Choroid plexus epithelial cell (primary cell): ENCODE measurements at regions not wholly inside any gene's neighbourhood (a gene's known extent, or its start where the extent isn't known, plus 50 kb on each side); places are given as distances from the start of the nearest gene placed in this dataset.

Experiments
- DNase-seq: peaks from one replicate; pipeline ENCODE4 v3.0.0-alpha.2; 2010; ENCODE audit warnings: low read depth
- H3K4me3 ChIP-seq: 2 replicates; pipeline ENCODE4 v1.5.1; 2011; ENCODE audit warnings: low read depth, mild to moderate bottlenecking, control low read depth, low read length, moderate library complexity
- TF ChIP-seq, protein P1 (sequence below): conservative IDR thresholded peaks from 2 replicates; pipeline ENCODE4 v1.5.1; 2011; ENCODE audit warnings: low read depth, mild to moderate bottlenecking, control low read depth, inconsistent platforms, low read length, moderate library complexity

DNA sequence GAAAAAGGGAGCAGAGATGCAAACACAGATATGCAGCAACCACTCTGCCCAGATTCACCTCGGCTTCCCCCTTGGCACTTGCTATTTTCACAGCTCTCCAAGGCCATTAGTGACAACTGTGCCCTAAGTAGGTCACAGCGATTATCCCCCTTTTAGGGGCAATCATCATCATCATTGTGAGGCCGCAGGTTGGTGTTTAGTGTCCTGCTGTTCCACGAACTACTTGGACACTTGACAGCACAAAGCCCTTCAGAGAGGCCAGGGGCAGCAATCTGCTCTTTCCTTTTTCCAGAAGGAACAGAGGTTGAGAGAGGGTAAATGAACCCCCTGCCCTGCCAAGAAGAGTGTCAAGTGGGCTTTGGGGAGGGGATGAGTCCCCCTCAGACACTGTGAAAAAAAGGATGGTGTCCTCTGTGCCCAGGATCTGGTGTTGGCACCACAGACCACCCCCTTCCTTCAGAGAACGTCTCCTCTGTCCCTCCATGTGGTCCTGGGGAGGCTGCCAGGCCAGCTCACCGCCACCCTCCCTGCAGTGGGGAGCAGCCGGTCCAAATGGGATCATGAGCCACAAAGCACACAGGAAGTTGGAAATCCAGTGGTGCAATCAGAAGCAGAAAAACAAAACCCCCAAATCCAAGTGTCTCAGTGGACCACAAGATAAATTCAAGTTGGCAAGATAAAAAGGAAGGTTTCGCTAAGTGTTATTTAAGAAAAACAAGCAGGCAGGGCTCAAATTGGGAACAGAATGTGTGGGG, 78.4 kb upstream of the MED9 start:
- no peak overlapping the region for H3K4me3 ChIP-seq
- no peak for DNase-seq
- TF ChIP-seq, protein P1, sequence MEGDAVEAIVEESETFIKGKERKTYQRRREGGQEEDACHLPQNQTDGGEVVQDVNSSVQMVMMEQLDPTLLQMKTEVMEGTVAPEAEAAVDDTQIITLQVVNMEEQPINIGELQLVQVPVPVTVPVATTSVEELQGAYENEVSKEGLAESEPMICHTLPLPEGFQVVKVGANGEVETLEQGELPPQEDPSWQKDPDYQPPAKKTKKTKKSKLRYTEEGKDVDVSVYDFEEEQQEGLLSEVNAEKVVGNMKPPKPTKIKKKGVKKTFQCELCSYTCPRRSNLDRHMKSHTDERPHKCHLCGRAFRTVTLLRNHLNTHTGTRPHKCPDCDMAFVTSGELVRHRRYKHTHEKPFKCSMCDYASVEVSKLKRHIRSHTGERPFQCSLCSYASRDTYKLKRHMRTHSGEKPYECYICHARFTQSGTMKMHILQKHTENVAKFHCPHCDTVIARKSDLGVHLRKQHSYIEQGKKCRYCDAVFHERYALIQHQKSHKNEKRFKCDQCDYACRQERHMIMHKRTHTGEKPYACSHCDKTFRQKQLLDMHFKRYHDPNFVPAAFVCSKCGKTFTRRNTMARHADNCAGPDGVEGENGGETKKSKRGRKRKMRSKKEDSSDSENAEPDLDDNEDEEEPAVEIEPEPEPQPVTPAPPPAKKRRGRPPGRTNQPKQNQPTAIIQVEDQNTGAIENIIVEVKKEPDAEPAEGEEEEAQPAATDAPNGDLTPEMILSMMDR: no peak

DNA sequence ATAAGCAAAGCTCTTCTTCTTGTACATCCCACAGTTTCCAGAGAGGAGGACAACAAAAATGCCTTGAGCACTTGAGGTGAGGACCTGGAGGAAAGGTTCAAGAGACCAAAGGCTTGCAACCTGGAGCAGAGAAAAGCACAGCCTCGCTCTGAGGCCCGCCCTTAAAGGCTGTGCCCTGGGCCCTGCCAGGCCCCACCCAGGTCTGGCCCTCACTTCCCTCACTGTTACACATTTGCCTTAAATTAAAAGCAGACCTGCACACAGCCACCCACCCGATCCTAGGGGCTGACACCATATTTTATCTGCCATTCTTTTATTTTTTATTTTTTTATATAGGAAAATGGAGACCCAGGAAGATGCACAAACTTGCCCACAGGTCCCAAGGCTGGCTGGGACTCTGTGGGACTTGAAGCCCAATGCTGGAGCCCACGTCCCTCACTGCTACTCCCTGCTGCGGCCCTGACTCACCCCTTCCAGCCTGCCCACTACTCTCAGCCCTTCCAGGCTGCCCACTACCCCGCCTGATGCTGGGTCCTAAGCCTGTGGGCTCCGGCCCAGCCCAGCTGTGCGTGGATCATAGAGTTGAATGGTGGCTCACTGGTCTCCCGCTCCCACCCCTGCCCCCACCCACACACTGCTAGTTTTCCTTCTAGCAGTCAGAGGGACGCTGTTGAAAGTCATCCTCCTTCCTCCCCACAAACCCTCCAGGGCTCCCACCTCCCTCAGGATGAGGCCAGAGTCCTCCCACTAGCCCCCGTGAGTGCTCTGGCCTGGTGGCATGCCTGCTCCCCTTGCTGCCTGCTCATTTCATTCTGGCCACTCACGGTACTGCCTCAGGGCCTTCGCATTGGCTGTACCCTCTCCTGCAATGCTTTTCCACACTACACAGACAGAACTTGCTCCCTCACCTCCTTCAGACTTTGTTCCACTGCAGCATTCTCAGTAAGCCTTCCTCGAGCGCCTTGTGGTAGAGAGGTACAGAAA, 77.6 kb upstream of the MED9 start:
- no peak overlapping the region for H3K4me3 ChIP-seq
- TF ChIP-seq, protein P1: no peak
- DNase-seq: no peak

DNA sequence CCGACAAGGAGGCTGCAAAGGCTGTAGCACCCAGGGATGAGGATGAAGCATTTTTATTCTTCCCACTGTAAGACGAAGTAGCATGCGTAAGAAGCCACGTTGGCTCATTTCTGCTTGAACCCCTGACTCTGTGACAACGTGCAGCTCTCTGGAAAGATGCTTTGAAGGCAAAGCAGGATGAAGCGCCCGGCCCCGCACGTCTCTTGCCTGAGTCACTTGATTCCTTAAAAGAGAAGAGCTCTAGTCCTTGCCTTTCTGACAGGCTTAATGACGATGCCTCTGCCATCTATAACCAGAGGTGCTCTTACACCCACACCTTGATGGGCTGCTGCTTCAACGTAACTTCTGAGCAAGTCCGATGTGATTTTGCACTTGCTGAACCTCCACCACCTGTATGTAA, 76.7 kb upstream of the MED9 start:
- H3K4me3 ChIP-seq: no peak overlapping the region
- DNase-seq: no peak
- TF ChIP-seq, protein P1: no peak

DNA sequence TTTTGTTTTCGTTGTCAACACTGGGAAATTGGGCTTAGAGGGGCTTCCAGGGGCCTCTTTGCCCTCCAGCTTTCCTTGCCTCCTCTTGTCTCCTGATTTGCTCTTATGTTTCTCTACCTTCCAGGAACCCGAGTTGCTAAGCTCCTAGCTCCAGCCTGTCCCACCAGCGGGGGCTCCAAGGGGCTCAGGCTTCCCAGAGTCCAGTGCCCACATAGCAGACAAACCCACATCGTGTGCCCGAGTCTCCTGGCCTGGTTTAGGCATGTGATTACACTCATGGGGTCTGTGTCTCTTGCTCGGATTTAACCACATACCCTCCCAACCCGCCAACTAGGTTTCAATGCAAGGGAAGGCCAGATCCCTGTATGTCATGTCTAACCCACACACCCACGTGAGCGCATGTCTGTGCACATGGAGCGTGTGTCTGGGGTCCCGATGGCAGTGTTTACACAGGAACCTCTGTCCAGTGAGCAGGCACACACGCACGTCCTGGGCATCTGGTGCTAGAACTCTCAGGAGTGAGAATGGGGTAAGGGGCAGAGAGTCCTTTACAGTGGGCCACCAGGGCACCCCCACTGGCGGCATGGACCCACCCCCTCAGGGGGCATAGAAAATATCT, 76.1 kb upstream of the MED9 start:
- DNase-seq: no peak
- H3K4me3 ChIP-seq: no peak overlapping the region
- TF ChIP-seq, protein P1: no peak

DNA sequence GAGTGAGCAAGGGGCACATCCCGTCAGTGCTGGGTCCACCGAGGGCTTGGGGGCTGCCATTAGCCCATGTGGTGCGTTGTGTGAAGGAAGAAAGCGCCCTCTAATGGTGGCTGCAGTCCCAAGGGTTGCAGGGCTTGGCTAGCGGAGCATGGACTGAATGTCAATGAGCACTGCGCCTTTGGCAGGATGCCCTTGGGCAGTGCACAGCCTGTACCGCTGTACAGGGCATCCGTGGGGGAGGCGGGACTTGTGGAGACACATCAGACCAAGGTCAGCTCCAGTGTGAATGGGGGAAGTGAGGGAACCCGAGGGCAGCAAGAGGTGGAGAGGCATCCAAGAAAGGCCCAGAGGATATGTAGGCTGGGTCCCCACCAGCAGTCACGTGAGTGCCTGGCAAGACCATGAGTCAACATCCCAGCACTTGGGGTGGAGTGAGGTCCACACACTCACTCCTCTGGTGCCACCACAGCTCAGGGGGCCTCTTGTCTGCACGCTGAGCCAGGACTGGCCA, 75.5 kb upstream of the MED9 start:
- TF ChIP-seq, protein P1: peak; percentile 20
- no peak for DNase-seq
- no peak overlapping the region for H3K4me3 ChIP-seq

DNA sequence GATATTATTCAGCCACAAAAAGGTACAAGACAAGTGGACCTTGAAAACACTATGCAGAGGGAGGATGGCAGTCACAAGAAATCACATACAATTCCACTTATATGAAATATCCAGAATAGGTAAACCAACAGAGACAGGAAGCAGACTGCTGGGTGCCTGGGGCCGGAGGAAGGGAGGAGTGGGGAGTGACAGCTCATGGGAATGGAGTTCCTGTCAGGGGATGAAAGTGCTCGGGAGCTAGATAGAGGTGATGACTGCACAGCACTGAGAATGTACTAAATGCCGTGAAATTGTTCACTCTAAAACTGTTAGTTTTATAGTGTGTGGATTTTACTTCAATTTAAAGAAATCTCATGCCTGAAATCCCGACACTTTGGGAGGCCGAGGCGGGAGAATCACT, 74.2 kb upstream of the MED9 start:
- TF ChIP-seq, protein P1: no peak
- H3K4me3 ChIP-seq: no peak overlapping the region
- DNase-seq: no peak
